Left lobe of liver (tissue), 2 donors: ENCODE measurements at regions not wholly inside any gene's neighbourhood (a gene's known extent, or its start where the extent isn't known, plus 50 kb on each side); places are given as distances from the start of the nearest gene placed in this dataset.

Experiments used
- ATAC-seq: fragments of 200-7000 bp; cut with Tn5 transposase; one replicate; pipeline ENCODE4 v1.9.1; 2020; ENCODE audit warnings: mild to moderate bottlenecking, moderate library complexity
- DNase-seq: peaks from one replicate; pipeline ENCODE4 v3.0.0-alpha.2; 2020; ENCODE audit warnings: low spot score
- donor health status: DM: no; HTN: no; CAD: no; lungs with moderate emphysema.
- donor health status: DM: no; HTN: yes; CAD: no.

GRCh38 chr3:34277110-34277509 lies 478.7 kb downstream of the PDCD6IP start:
- DNase-seq (no peak), ATAC-seq (no peak)

- DNase-seq (no peak), ATAC-seq (no peak)
These were observed 481.5 kb downstream of the PDCD6IP start for GRCh38 chr3:34279901-34280300.

DNA sequence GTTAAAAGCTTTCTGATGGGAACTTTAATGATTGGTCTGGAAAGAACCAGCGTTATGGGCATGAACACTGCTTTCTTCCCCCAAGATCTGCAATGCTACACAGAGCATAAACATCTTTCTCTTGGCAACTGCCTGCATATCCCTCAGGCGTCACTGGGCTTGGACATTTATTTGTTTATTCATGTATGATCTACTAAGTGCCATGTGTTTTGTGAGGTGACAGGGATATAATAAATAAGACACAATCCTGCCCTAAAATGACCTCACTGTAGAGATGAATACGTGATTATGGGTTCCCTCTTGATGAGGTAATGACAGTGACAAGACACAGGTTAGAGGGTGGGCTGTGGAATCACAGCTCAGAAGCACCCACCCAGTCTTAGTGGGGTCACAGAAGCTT lies 485.3 kb downstream of the PDCD6IP start:
- DNase-seq, result no peak

DNA sequence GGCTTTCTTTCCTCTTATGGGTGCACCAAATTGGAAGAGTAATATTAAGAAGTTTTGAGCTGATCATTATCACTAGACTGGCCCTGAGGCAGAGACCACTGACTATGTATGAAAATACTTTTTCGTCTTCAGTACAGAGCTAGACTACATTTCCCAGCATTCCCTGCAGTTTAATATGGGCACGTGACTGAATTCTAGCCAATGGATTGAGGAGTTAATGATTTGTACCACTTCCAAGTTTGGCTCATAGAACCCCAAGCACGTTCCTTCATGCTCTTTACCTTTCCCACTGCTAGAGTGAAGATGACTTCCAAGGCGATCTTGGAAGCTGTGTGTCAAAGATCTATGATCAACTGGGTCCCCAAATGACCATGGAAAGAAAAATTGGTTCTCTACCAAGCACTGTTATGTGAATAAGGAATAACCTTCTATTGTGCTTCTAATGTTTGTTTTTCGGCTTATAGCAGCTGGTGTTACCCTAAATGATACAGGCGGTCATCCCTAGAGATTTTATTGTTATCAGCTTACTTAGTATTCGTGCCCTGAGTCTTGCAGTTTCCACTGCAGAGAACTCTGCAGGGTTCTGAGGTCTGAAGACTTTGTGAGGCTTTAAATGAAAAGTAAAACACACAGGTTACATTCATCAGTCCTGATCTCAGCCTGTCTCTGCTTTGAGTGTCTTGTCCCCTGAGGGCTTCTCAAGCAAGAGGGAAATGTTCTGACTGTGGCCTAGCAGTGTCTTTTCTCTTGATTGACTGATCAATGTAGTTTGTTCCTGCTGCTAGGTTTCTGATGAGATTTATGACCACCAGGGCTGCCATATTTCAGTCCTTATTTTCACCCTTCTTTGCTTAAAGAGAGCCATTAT lies 486.8 kb downstream of the PDCD6IP start:
- DNase-seq (no peak), ATAC-seq (no peak)

More for the DNA sequence above, 485.3 kb downstream of the PDCD6IP start:
- ATAC-seq, result no peak

DNA sequence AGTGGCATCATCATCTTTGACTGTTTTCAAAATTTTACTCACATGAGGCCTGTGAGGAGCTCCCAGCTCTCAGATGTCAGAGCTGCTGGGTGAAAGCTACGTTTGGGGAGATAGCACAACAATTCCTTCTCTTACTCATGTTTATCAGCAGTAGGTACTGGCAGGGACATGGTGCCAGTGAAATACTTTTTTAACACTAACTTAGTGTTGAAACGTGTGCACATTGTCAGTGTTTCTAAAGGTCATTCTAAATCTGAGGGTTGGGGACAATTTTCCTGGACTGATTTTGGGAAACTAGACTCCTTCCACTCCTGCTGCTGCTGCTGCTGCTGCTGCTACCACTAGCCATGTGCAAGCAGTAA lies 487.4 kb downstream of the PDCD6IP start:
- no peak for ATAC-seq

DNA sequence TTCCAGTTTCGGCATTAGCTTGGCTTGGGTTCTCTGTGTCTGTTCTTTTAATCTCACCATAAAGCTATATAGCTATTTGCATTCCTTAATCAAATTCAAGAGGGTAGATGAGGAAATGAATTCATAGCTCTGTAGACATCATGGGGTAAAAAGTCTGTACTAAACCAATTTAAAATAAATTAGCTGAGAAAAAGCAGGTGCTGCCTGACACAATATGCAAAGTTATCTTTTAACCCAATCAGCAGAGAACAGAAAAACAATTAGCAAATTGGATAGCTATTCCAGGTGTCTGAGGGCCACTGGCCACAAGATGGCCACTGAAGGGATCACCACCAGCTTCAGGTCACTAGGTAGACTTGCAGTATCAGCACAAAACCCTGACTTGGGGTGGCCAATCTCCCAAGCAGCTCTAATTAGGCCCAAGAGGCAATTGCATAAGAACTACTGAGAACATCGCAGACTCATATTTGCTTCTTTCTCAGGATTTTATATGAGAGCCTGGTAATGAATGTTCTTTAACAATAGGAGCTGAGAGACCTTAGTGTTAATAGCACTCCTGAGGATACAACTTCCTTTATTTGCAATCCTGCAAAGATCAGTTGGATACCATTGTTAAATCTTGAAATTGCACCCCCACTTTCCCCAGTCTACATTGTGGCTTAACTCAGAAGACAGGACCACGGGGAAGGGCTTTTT lies 494.3 kb downstream of the PDCD6IP start:
- DNase-seq, result no peak
- no peak for ATAC-seq

More for the DNA sequence above, 487.4 kb downstream of the PDCD6IP start:
- DNase-seq, result no peak

GRCh38 chr3:34294240-34294639 lies 495.8 kb downstream of the PDCD6IP start:
- no peak for ATAC-seq

DNA sequence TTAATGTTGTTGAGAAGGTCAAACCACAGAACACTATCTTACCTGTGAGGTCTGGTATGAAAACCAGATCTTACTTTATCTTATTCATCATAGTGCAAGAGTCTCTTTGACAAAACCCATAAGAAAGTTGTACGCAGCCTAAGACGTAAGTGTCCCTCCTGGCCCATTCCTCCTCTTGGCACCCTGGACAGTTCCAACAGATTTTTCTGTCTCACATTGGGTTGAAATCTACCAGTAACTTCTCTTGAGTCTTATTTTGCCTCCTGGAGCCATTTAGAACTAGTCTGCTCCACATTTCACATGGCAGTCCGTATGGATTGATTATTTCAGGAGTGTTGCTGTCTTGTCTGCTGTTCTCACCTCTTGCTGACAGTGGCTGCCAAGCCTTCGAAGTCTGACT lies 498.4 kb downstream of the PDCD6IP start:
- DNase-seq (no peak), ATAC-seq (no peak)

More at GRCh38 chr3:34294240-34294639, 495.8 kb downstream of the PDCD6IP start:
- DNase-seq, result no peak

DNA sequence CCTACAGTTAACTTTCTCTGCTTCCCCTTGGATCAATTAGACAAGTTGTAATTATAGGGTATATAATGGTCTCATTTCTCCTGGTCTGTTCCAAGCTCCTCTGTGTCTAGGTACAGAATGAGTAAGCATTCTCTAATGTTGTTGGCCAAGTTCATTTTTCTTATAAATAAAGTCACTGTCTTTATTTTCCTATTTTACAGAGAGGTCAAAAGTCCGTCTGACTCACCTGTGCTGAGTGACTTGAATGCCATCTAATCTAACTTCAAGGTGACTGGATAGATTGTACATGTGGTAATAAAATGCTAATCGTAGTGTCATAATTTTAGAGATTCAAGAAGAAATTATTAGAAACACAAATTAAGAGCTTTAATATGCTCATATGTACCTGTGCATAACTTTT lies 500.2 kb downstream of the PDCD6IP start:
- no peak for DNase-seq
- ATAC-seq, result no peak

GRCh38 chr3:34300621-34301020 lies 502.2 kb downstream of the PDCD6IP start:
- ATAC-seq (no peak), DNase-seq (no peak)

DNA sequence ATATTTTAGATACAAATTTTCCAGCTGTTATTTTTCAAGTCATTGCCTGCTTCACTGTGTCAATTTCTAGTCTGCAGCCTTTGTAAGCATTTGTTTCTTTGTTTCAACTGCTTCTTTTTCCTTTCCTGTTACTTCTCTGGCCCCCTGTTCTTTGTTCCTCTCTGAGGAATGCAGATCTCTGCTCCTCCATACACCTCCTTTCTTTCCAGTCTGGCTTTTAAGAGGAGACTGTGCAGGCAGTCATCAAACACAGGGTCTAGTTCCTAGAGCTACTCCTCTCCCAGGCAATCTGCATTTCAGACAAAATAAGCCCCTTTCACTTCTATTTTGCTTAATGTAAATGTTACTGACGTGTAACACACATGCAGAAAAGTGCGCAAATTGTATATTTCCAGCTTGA lies 502.9 kb downstream of the PDCD6IP start:
- no peak for DNase-seq
- ATAC-seq, result no peak

GRCh38 chr3:34305266-34305665 lies 506.8 kb downstream of the PDCD6IP start:
- ATAC-seq, result no peak
- DNase-seq, result no peak

DNA sequence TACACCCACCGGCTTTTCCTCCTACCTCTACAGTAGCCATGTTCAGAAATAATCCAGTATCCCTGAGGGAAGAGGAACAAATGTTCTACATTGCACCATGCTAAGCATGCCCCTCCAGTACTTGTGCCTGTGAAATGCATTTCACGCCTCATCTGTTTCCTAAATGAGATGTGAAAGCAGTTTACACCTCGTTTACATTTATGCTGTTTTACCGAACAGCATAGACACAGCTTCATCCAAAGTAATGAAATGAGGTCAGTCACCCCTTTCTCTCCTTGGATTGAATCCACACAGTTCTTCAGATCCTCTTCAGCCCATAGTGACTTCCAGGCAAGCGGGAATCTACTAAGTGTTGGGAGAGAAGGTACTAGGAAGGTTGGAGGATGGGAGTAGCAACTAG lies 514.3 kb downstream of the PDCD6IP start:
- no peak for DNase-seq
- no peak for ATAC-seq

DNA sequence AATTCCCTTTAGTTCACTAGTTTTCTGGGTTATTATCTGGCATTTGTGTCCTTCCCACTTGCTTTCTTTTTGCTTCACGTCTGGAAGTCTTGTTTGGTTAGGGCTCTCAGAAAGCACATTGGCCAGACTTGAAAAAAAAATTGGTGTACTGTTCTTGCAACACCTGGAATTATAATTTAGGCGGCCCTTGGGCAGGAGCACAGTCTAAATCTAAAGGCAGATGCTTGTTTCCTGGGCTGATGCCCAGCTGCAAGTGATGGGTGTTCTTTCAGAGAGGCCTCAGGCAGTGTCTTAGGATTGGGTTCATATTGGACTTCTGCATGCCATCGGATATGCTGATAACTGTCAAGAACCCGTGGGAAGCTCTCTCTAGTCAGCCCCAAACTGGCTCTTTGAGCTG lies 521.5 kb downstream of the PDCD6IP start:
- ATAC-seq, result no peak
- DNase-seq, result no peak

DNA sequence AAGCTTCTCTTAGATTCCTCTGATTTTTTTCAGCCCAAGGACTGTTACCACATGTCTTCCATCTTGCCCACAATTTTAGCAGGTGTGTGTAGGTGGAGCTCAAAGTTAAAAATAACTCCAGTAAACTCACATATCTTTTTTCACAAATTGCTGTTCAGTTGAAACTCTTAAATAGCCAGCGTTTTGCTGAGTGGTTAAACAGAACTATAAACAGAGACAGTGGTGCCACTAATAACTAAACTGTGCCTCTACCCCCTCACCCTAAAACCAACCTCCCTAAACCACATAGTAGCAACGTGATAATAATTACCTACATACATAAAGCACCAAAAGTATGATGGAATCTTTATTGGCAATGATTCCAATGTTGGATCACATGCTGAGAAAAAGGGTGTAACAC lies 525.1 kb downstream of the PDCD6IP start:
- no peak for DNase-seq
- ATAC-seq, result no peak

DNA sequence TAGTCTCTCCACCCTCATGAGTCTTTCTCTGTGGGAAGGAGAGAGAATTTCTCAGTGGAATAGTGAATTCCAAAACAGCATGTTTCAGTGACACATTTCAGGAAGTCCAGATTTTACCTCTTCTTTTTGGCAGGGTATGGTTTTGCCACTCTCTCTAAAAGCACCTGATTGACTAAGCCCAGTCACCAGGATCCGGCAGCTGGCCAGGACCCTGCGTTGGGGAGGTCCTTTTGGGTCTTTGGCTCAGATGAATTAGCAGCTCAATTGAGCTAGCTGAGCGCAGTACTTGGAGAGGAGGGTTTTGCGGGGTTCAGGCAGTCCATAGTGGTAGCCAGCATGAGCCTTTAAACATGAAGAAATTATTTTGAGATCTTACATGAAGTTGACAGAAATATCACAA lies 548.2 kb downstream of the PDCD6IP start:
- ATAC-seq (no peak), DNase-seq (no peak)

- no peak for ATAC-seq
- DNase-seq, result no peak
These were observed 553.7 kb downstream of the PDCD6IP start for GRCh38 chr3:34351882-34352777.

DNA sequence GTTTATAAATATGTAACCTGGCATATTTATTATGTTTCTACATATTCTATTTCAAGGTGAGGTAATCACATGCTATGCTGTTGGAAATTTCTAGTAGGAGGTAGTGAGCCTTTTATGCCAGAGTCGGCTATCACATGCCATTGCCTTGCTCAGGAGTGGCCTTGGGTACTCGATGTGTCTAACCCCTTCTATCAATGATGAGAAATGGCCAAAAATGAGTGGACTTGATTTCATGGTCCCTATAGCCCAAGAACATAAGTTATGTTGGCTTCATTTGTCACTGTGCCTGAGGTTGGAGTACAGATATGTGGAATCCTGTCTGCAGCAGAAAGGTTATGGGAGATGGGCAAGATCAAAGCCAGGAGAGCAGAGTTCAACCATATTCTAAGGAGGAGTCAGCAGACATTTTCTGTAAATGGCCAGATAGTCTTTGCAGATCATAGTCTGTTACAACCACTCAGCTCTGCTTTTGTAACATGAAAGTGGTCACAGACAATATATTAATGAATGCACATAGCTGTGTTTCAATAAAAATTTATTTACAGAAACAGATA lies 554.4 kb downstream of the PDCD6IP start:
- DNase-seq, result no peak
- no peak for ATAC-seq

- ATAC-seq (no peak), DNase-seq (no peak)
These were observed 559.0 kb downstream of the PDCD6IP start for GRCh38 chr3:34357461-34357860.

GRCh38 chr3:34359064-34359463 lies 560.6 kb downstream of the PDCD6IP start:
- DNase-seq, result no peak
- no peak for ATAC-seq

GRCh38 chr3:34360713-34361112 lies 562.3 kb downstream of the PDCD6IP start:
- DNase-seq, result no peak
- ATAC-seq, result no peak
